AG04449 (cell line): ENCODE measurements at regions not wholly inside any gene's neighbourhood (a gene's known extent, or its start where the extent isn't known, plus 50 kb on each side); places are given as distances from the start of the nearest gene placed in this dataset.

ENCODE experiments used
- CTCF ChIA-PET: fragments of 350-600 bp; formaldehyde crosslinking; extraction: SDS; loops from one replicate; lab custom pipeline; 2021; ENCODE audit warnings: antibody characterized with exemption; lab: Yijun Ruan, JAX
- POLR2A ChIA-PET: fragments of 400-600, 350-600 bp; formaldehyde crosslinking; extraction: SDS; loops from one replicate; lab custom pipeline; 2020; ENCODE audit warnings: antibody characterized with exemption, inconsistent platforms; lab: Yijun Ruan, JAX
- DNase-seq: peaks from one replicate; pipeline ENCODE4 v3.0.0-alpha.2; 2010; ENCODE audit warnings: low read depth, low spot score
- H3K4me3 ChIP-seq: 2 replicates; pipeline ENCODE4 v1.5.1; 2011; ENCODE audit warnings: low read depth, mild to moderate bottlenecking, control low read depth, low read length
- CTCF ChIP-seq: IDR thresholded peaks from one replicate; pipeline ENCODE4 v1.5.1; 2011; ENCODE audit warnings: mild to moderate bottlenecking, moderate library complexity, low read length, control low read depth, inconsistent platforms; ENCODE audit not compliant: insufficient read depth; ENCODE audit errors: missing control alignments

- POLR2A ChIA-PET, result no interaction called here
- TF ChIP-seq CTCF, result no peak
- no peak overlapping the region for H3K4me3 ChIP-seq
- no peak for DNase-seq
- CTCF ChIA-PET, result interaction anchor here (0.9 kb wide), 1 partner anchor 77 kb away, joined by 3 read pairs; no protein-coding TSS in a partner anchor
These were observed 73.2 kb upstream of the UNC5A start for GRCh38 chr5:176736931-176737745.

- H3K4me3 ChIP-seq, result no peak overlapping the region
- DNase-seq, result no peak
- TF ChIP-seq CTCF, result no peak
- ChIA-PET POLR2A (no interaction called here), CTCF (interaction anchor here (0.9 kb wide), 1 partner anchor 77 kb away, joined by 3 read pairs; no protein-coding TSS in a partner anchor)
These were observed 72.4 kb upstream of the UNC5A start for GRCh38 chr5:176737746-176738636.

- POLR2A ChIA-PET, result no interaction called here
- CTCF ChIA-PET, result interaction anchor here (1.0 kb wide), 1 partner anchor 78 kb away, joined by 3 read pairs; no protein-coding TSS in a partner anchor
- no peak overlapping the region for H3K4me3 ChIP-seq
- no peak for DNase-seq
- no peak for TF ChIP-seq CTCF
These were observed 71.6 kb upstream of the UNC5A start for GRCh38 chr5:176738637-176739250.

GRCh38 chr5:176739461-176740051, 70.8 kb upstream of the UNC5A start:
- ChIA-PET POLR2A (no interaction called here), CTCF (interaction anchor here (1.0 kb wide), 1 partner anchor 79 kb away, joined by 3 read pairs; no protein-coding TSS in a partner anchor)
- DNase-seq, result no peak
- no peak for TF ChIP-seq CTCF
- no peak overlapping the region for H3K4me3 ChIP-seq

GRCh38 chr5:176740131-176740701, 70.1 kb upstream of the UNC5A start:
- ChIA-PET CTCF (no interaction called here), POLR2A (no interaction called here)
- DNase-seq, result no peak
- no peak for TF ChIP-seq CTCF
- H3K4me3 ChIP-seq, result no peak overlapping the region
